ENCODE measurements at regions not wholly inside any gene's neighbourhood (a gene's known extent, or its start where the extent isn't known, plus 50 kb on each side); places are given as distances from the start of the nearest gene placed in this dataset.

- CTCF ChIA-PET = no interaction called here
- BruUV-seq (replicated peaks) = no TSS peak
Observed at GRCh38 chr3:10632125-10632524, 126.7 kb upstream of the ATP2B2 start.

DNA sequence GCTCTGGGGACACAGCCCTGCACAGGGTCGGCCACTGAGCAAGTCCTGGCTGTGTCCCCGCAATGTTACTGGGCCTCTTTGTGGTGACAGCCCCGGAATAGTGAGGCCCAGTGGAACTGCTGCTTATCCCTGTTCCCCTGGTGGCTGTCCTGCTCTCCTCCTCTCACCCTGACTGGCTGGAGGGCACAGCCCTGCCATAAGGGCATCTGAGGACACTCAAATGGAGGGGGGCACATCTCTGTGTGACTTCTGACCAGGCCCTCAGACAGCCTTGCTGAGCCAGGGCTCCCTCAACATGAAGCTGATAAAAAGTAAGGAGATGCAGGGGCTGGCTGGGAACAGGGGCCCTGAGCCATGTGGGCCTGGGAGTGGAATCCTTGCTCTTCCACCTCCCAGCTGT is 127.4 kb upstream of the ATP2B2 start:
- intact Hi-C loops (cut with micrococcal nuclease; ENCODE audit: unreplicated experiment) = no loop called here
- Histone ChIP-seq H3K4me1 (ENCODE audit: insufficient read depth, low read length, poor library complexity, severe bottlenecking) (no peaks in the 10 kb centered on the region), H3K27me3 (replicated peaks; ENCODE audit: insufficient read depth, low read depth, low read length, poor library complexity) (peaks cover 6% of the 10 kb centered on the region), H3K27ac (ENCODE audit: low read depth, low read length, poor library complexity, severe bottlenecking) (no peak overlapping the region), H3K36me3 (ENCODE audit: insufficient read depth, low read length, poor library complexity, severe bottlenecking) (no peaks in the 10 kb centered on the region), H3K4me3 (ENCODE audit: low read depth, low read length, poor library complexity, severe bottlenecking) (no peak overlapping the region), H3K9me3 (ENCODE audit: low read depth, low read length, poor library complexity, severe bottlenecking) (no peaks in the 10 kb centered on the region)
- no peak for DNase-seq (ENCODE audit: low spot score)
- ChIA-PET CTCF (no interaction called here), POLR2A (ENCODE audit: low non-redundant PET) (no interaction called here)
- no TSS peak for BruUV-seq (replicated peaks)
- TF ChIP-seq EZH2 (IDR thresholded peaks at IDR 0.05; ENCODE audit: borderline replicate concordance, low read depth, low read length, poor library complexity, severe bottlenecking) = no peak
- TF ChIP-seq CTCF (conservative IDR thresholded peaks at IDR 0.05; ENCODE audit: low read depth, low read length) = no peak

More at GRCh38 chr3:10632125-10632524, 126.7 kb upstream of the ATP2B2 start:
- H3K36me3 ChIP-seq (ENCODE audit: insufficient read depth, low read length, poor library complexity, severe bottlenecking) = no peaks in the 10 kb centered on the region
- H3K27me3 ChIP-seq (replicated peaks; ENCODE audit: insufficient read depth, low read depth, low read length, poor library complexity) = peaks cover 6% of the 10 kb centered on the region
- DNase-seq (ENCODE audit: low spot score) = no peak
- no peak overlapping the region for H3K4me3 ChIP-seq (ENCODE audit: low read depth, low read length, poor library complexity, severe bottlenecking)
- POLR2A ChIA-PET (ENCODE audit: low non-redundant PET) = no interaction called here
- H3K4me1 ChIP-seq (ENCODE audit: insufficient read depth, low read length, poor library complexity, severe bottlenecking) = no peaks in the 10 kb centered on the region
- H3K9me3 ChIP-seq (ENCODE audit: low read depth, low read length, poor library complexity, severe bottlenecking) = no peaks in the 10 kb centered on the region
- H3K27ac ChIP-seq (ENCODE audit: low read depth, low read length, poor library complexity, severe bottlenecking) = no peak overlapping the region
- TF ChIP-seq EZH2 (IDR thresholded peaks at IDR 0.05; ENCODE audit: borderline replicate concordance, low read depth, low read length, poor library complexity, severe bottlenecking) = no peak
- TF ChIP-seq CTCF (conservative IDR thresholded peaks at IDR 0.05; ENCODE audit: low read depth, low read length) = no peak
- intact Hi-C loops (cut with micrococcal nuclease; ENCODE audit: unreplicated experiment) = no loop called here

DNA sequence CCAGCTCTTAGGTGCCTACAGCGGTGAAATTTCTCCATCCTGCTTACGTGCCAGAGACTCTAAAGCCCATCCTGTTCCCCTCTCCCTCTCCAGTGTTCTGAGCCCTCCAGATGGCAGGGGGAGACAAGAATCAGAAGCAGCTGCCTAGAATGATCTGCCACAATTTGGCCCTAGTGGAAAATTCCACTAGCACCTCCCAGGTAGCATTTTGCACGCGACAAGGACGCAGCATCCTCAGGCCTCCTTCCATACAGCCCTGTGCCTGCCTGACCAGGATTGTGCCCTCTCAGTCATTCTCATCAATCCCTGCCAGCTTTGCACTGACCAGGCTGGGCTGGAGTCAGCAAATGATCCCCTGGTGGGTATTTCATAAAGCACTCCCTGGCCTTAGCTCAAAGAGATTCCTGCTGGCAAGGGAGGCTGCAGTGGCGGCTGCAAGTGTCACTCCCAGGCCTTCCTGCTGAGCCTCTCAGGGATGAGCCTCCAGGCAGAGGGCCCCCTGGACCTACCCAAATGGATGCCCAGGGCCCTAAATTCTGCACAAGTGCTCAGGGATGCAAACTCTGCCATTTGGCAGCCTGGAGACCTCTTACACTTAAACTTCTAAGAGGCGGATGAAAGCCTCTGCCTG is 130.2 kb upstream of the ATP2B2 start:
- Histone ChIP-seq H3K27me3 (replicated peaks; ENCODE audit: insufficient read depth, low read depth, low read length, poor library complexity) (peaks cover 10% of the 10 kb centered on the region), H3K4me3 (ENCODE audit: low read depth, low read length, poor library complexity, severe bottlenecking) (no peak overlapping the region), H3K27ac (ENCODE audit: low read depth, low read length, poor library complexity, severe bottlenecking) (no peak overlapping the region), H3K36me3 (ENCODE audit: insufficient read depth, low read length, poor library complexity, severe bottlenecking) (no peaks in the 10 kb centered on the region), H3K4me1 (ENCODE audit: insufficient read depth, low read length, poor library complexity, severe bottlenecking) (no peaks in the 10 kb centered on the region), H3K9me3 (ENCODE audit: low read depth, low read length, poor library complexity, severe bottlenecking) (no peaks in the 10 kb centered on the region)
- ChIA-PET CTCF (no interaction called here), POLR2A (ENCODE audit: low non-redundant PET) (no interaction called here)
- TF ChIP-seq EZH2 (IDR thresholded peaks at IDR 0.05; ENCODE audit: borderline replicate concordance, low read depth, low read length, poor library complexity, severe bottlenecking) (no peak), CTCF (conservative IDR thresholded peaks at IDR 0.05; ENCODE audit: low read depth, low read length) (no peak)
- intact Hi-C loops (cut with micrococcal nuclease; ENCODE audit: unreplicated experiment) = no loop called here
- BruUV-seq (replicated peaks) = no TSS peak
- DNase-seq (ENCODE audit: low spot score) = no peak

All from A673 (cell line).